ENCODE measurements at regions not wholly inside any gene's neighbourhood (a gene's known extent, or its start where the extent isn't known, plus 50 kb on each side); places are given as distances from the start of the nearest gene placed in this dataset.

DNA sequence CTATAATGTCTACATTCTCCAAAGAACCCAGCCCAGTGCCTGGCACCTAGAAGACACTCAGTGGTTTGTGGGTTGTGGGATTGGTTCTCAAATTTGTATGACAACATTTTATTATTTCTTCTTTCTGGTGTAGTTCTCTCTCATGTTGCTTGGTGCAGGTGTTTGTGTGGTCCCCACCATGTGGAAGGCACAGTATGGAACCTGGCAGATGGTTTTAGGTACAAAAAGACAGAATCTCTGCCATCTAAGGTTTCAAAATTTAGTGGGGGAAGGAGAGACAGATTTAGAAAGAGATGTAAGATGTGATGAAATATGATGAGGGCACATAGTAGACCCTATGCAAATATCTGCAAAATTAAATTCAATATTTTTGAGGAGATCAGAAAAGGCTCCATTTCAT lies 323.8 kb downstream of the CDK5RAP2 start:
- Histone ChIP-seq H3K4me1 (ENCODE audit: control insufficient read depth in 1 of 2, insufficient read depth in 2 of 2, low read length in 2 of 2) (no peaks in the 10 kb centered on the region), H3K27me3 (ENCODE audit: control insufficient read depth in 2 of 2, insufficient read depth in 2 of 2, low read length in 2 of 2) (no peaks in the 10 kb centered on the region), H3K79me2 (ENCODE audit: insufficient read depth, low read length) (no peaks in the 10 kb centered on the region), H3K9me3 (replicated peaks in 1 of 2; ENCODE audit: control insufficient read depth in 1 of 2, insufficient read depth in 1 of 2, low read length in 2 of 2) (no peaks in the 10 kb centered on the region), H4K20me1 (ENCODE audit: insufficient read depth, low read length) (no peaks in the 10 kb centered on the region), H3K27ac (ENCODE audit: low read depth in 1 of 2, low read length in 2 of 2) (no peak overlapping the region), H3K4me2 (replicated peaks; ENCODE audit: extremely low read depth, low read length, poor library complexity, severe bottlenecking) (no peak overlapping the region), H3K4me3 (replicated peaks in 1 of 3; ENCODE audit: low read depth in 2 of 3, low read length in 3 of 3) (no peak overlapping the region), H2AFZ (ENCODE audit: insufficient read depth, low read depth, low read length, poor library complexity, severe bottlenecking) (no peak overlapping the region), H3K9ac (ENCODE audit: insufficient read depth, low read length, poor library complexity, severe bottlenecking) (no peak overlapping the region), H3K36me3 (replicated peaks in 1 of 2; ENCODE audit: control insufficient read depth in 1 of 2, insufficient read depth in 2 of 2, low read length in 2 of 2) (no peaks in the 10 kb centered on the region)
- peaks cover 2 to 4% (median 2%) of the 10 kb centered on the region in 3 donors for H3K27me3 Mint-ChIP-seq (ENCODE audit: low read depth in 3 of 3)
- H3K36me3 Mint-ChIP-seq = no peaks in the 10 kb centered on the region
- no peak overlapping the region for H3K27ac Mint-ChIP-seq
- peaks cover 0 to 9% (median 0%) of the 10 kb centered on the region in 7 donors for H3K9me3 Mint-ChIP-seq
- H3K4me3 Mint-ChIP-seq = no peak overlapping the region
- TF ChIP-seq, protein P1, sequence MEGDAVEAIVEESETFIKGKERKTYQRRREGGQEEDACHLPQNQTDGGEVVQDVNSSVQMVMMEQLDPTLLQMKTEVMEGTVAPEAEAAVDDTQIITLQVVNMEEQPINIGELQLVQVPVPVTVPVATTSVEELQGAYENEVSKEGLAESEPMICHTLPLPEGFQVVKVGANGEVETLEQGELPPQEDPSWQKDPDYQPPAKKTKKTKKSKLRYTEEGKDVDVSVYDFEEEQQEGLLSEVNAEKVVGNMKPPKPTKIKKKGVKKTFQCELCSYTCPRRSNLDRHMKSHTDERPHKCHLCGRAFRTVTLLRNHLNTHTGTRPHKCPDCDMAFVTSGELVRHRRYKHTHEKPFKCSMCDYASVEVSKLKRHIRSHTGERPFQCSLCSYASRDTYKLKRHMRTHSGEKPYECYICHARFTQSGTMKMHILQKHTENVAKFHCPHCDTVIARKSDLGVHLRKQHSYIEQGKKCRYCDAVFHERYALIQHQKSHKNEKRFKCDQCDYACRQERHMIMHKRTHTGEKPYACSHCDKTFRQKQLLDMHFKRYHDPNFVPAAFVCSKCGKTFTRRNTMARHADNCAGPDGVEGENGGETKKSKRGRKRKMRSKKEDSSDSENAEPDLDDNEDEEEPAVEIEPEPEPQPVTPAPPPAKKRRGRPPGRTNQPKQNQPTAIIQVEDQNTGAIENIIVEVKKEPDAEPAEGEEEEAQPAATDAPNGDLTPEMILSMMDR (IDR thresholded peaks at IDR 0.05) = no peak
- no peak for DNase-seq
- H3K4me1 Mint-ChIP-seq = no peaks in the 10 kb centered on the region
- intact Hi-C loops (cut with micrococcal nuclease) = no loop called here

- no peak overlapping the region for H2AFZ ChIP-seq (ENCODE audit: insufficient read depth, low read depth, low read length, poor library complexity, severe bottlenecking)
- Mint-ChIP-seq H3K27ac (no peak overlapping the region), H3K9me3 (peaks cover 0 to 14% (median 1%) of the 10 kb centered on the region in 7 donors), H3K36me3 (no peaks in the 10 kb centered on the region), H3K27me3 (ENCODE audit: low read depth in 3 of 3) (peaks cover 0 to 4% (median 4%) of the 10 kb centered on the region in 3 donors), H3K4me3 (no peak overlapping the region), H3K4me1 (no peaks in the 10 kb centered on the region)
- no peak overlapping the region for H3K27ac ChIP-seq (ENCODE audit: low read depth in 1 of 2, low read length in 2 of 2)
- intact Hi-C loops (cut with micrococcal nuclease) = no loop called here
- WGBS (ENCODE audit: insufficient coverage) = no CpG with 5 or more reads among the region's 2 CpGs
- TF ChIP-seq, protein P1 (IDR thresholded peaks at IDR 0.05) = no peak
- H3K27me3 ChIP-seq (ENCODE audit: control insufficient read depth in 2 of 2, insufficient read depth in 2 of 2, low read length in 2 of 2) = no peaks in the 10 kb centered on the region
- H3K4me2 ChIP-seq (replicated peaks; ENCODE audit: extremely low read depth, low read length, poor library complexity, severe bottlenecking) = no peak overlapping the region
- no peaks in the 10 kb centered on the region for H4K20me1 ChIP-seq (ENCODE audit: insufficient read depth, low read length)
- H3K4me3 ChIP-seq (replicated peaks in 1 of 3; ENCODE audit: low read depth in 2 of 3, low read length in 3 of 3) = no peak overlapping the region
- H3K9me3 ChIP-seq (replicated peaks in 1 of 2; ENCODE audit: control insufficient read depth in 1 of 2, insufficient read depth in 1 of 2, low read length in 2 of 2) = no peaks in the 10 kb centered on the region
- no peak overlapping the region for H3K9ac ChIP-seq (ENCODE audit: insufficient read depth, low read length, poor library complexity, severe bottlenecking)
- no peaks in the 10 kb centered on the region for H3K4me1 ChIP-seq (ENCODE audit: control insufficient read depth in 1 of 2, insufficient read depth in 2 of 2, low read length in 2 of 2)
- H3K79me2 ChIP-seq (ENCODE audit: insufficient read depth, low read length) = no peaks in the 10 kb centered on the region
- H3K36me3 ChIP-seq (replicated peaks in 1 of 2; ENCODE audit: control insufficient read depth in 1 of 2, insufficient read depth in 2 of 2, low read length in 2 of 2) = no peaks in the 10 kb centered on the region
- DNase-seq = no peak
These were observed 327.7 kb downstream of the CDK5RAP2 start for GRCh38 chr9:120252248-120252647.

Measured in CD14-positive monocyte (primary cell).